SIG-M5 treated with dmso at 0.1 percent for 504 hours (cell line): ENCODE measurements at regions not wholly inside any gene's neighbourhood (a gene's known extent, or its start where the extent isn't known, plus 50 kb on each side); places are given as distances from the start of the nearest gene placed in this dataset.

ENCODE experiments used
- DNase-seq: peaks from one replicate; lab custom pipeline; 2025; ENCODE audit not compliant: unreplicated experiment; lab: John Stamatoyannopoulos, UW

- no peak for DNase-seq
Measured at GRCh38 chr5:169356811-169357210, 55.9 kb upstream of the SLIT3 start.

GRCh38 chr5:169356181-169356580 lies 55.2 kb upstream of the SLIT3 start:
- DNase-seq: no peak

DNA sequence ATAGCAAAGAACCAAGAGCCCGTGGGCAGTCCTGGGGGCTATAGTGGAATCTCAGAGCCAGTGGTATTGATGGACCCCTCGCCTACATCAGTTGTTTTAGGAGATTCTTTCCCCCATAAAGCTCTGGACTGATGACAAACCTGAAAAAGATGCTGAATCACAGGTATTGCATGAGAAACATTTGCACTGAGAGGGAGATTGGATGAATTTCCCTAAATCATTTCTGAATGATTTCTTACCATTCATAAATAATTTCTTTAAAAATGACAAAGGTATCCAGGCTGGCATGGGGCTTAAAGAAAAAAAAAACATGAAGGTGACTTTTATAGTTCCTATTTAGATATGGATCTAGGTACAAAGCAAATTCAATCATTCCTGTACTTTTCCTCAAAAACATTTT lies 54.0 kb upstream of the SLIT3 start:
- no peak for DNase-seq

GRCh38 chr5:169354263-169354662 lies 53.3 kb upstream of the SLIT3 start:
- DNase-seq: no peak

GRCh38 chr5:169352901-169353300 lies 52.0 kb upstream of the SLIT3 start:
- no peak for DNase-seq

DNA sequence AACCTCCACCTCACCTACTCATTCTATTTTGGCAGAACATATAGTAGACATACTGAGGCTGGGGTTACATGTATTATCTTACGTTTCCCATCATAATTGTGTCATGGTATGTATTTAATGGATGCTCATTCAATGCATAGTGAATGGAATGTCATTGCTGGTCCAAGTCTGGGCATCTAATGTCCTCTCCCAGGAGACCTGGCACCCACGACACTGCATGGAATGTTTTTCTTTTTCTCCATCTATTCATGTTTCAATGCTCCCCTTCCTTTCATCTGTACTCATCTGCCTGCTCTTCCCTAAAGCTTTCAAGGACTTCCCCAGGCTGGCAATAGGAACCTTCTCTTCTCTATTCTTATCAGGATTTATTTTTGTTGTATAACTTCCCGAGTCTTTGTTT lies 50.8 kb upstream of the SLIT3 start:
- DNase-seq: no peak

- no peak for DNase-seq
Measured at GRCh38 chr5:169350759-169351240, 49.9 kb upstream of the SLIT3 start.
